A549 (cell line): ENCODE measurements at regions not wholly inside any gene's neighbourhood (a gene's known extent, or its start where the extent isn't known, plus 50 kb on each side); places are given as distances from the start of the nearest gene placed in this dataset.

Experiments
- CHD2 ChIP-seq: fragments of 150-350 bp; IDR thresholded peaks from 2 replicates; pipeline ENCODE4 v1.6.1; 2014; ENCODE audit warnings: low read length; ENCODE audit not compliant: partially characterized antibody
- CTCF ChIP-seq: fragments of >200 bp; sonication (Bioruptor Twin); formaldehyde crosslinking; IDR thresholded peaks from 3 replicates; pipeline ENCODE4 v1.5.1; 2016
- EHMT2 ChIP-seq: fragments of 200-600 bp; sonication (generic); IDR thresholded peaks from 2 replicates; pipeline ENCODE4 v1.6.1; 2016; ENCODE audit warnings: antibody characterized with exemption, low read depth, mild to moderate bottlenecking, moderate library complexity
- PHF8 ChIP-seq: fragments of 200-600 bp; sonication (generic); IDR thresholded peaks from 2 replicates; pipeline ENCODE4 v1.6.1; 2016; ENCODE audit warnings: low read depth, mild to moderate bottlenecking, antibody characterized with exemption, moderate library complexity, borderline replicate concordance
- POLR2A ChIP-seq: IDR thresholded peaks from 2 replicates; pipeline ENCODE4 v1.6.1; 2012; ENCODE audit warnings: mild to moderate bottlenecking, low read length
- RCOR1 ChIP-seq: fragments of 150-350 bp; IDR thresholded peaks from 2 replicates; pipeline ENCODE4 v1.6.1; 2014; ENCODE audit warnings: antibody characterized with exemption, low read length, low read depth
- SMC3 ChIP-seq: fragments of >200 bp; sonication (Bioruptor Twin); formaldehyde crosslinking; IDR thresholded peaks from 3 replicates; pipeline ENCODE4 v1.6.1; 2018; ENCODE audit warnings: inconsistent platforms

GRCh38 chr3:8380904-8381704 lies 120.5 kb upstream of the LMCD1 start:
- TF ChIP-seq POLR2A (no peak), CTCF (no peak), EHMT2 (no peak), SMC3 (no peak), PHF8 (no peak), RCOR1 (no peak), CHD2 (no peak)
